ENCODE measurements at regions not wholly inside any gene's neighbourhood (a gene's known extent, or its start where the extent isn't known, plus 50 kb on each side); places are given as distances from the start of the nearest gene placed in this dataset.

DNA sequence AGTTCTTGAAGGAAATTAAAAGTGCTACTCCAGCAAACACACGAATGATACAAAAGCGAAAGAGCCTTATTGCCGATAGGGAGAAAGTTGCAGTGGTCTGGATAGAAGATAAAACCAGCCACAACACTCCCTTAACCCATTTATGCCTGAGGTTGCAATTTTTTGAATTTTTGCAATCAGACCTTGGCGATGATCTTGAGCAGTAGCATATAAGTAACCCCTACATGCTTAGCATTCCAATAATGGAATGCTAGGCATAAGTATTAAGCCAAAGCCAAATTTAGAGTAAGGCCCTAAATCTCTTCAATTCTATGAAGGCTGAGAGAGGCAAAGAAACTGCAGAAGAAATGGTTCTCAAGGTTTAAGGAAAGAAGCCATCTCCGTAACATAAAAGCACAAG lies 153.5 kb downstream of the SLC28A3 start:
- DNase-seq = no peak

DNA sequence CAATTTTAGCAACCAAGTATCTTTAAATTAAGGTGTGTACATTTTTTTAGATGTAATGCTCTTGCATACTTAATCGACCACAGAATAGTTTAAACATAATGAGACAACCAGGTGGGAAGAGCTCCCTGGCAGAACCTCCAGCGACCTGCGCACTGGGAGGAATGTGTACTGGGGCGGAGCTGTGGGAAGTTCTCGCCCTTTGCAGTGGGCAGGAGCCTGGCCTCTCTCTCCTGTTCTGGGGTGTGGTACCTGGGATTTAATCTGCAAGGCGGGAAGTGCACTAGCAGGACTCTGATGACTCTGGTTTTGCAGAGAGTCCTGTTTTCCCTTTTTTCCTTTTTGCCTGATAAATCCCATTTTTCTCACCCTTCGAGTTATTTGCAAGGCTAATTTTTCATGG lies 150.7 kb downstream of the SLC28A3 start:
- DNase-seq = no peak

DNA sequence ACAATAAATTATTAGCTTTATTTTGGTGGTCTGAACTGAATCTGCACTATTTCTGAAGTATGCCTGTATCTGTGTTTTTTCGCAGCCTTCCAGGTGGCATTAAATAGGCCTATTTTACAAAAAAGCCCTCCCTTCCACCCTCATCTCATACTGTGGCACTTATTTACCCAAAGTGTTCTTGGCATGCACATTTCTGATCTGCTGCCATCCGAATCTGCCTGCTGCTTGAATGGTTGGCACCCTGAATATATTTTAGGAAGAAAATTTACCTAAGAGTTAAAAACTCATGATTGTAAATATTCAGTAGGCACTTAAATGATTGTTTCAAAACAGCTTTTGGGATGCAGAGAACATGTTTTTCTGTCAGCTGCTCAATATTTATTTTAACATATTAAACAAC lies 150.1 kb downstream of the SLC28A3 start:
- no peak for DNase-seq

DNA sequence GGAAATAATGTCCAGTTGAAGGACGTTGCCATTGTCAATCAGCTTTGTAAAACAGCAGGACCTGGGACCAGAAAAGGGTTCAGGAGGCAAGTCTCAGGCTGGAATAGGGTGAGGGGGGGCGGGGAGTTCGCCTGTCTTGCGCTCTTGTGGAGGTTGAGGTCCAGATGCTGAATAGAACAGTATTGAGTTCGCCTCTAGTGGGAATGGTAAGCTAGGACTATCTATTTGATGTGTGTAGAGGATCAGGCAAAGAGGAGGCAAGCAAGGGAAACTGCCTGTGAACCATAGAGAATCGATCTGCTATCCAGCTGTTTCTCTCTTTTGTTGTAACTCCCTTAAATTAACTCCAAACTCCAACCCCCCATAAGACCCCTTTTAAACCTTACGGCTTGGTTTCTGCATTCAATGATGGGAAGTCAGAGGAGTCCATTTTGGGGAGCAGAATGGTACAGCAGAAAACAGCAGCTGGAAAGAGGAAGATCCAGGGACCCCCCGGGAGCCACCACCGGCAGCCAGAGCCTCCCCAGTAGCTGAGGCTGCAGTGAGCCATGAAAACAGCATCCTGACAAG lies 133.7 kb downstream of the SLC28A3 start:
- DNase-seq = no peak

- DNase-seq = no peak
Observed at GRCh38 chr9:84207491-84207951, 133.0 kb downstream of the SLC28A3 start.

- no peak for DNase-seq
Observed at GRCh38 chr9:84212246-84212645, 128.3 kb downstream of the SLC28A3 start.

DNA sequence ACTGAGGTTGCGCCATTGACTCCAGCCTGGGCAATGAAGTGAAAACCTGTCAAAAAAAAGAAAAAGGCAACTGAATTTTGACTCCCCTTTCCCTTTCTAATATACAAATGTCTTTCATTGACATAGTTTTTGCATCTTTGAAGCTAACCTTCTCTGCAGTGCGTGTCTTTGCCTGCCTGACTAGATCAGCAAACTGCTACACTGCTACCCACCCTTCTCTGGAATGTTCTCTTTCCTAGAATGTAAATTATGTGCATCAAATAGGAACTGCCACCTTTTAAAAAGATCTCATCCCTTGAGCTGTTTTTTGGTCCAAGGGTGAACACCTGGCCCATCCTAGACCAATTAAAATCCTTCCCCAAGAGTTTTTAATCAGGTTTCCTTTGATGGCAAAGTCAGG lies 127.6 kb downstream of the SLC28A3 start:
- DNase-seq = no peak

DNA sequence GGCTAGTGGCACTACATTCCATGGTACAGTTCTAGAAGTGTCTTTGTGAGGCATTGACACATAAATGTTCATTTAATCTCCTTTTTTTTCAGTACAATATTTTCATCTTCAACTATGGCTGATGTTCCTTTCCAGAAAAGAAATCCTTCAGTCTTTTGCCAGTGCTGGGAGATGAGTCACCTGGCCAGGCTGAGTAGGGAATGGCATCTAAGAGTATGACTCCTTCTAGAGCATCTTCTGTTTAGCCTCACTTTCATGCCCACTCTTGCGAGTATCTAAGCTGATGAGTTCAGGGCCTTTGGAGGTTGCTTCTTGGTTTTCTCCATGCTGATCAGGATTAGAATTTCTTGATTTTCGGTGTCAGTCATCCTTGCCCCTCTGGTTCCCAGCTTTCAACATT lies 124.4 kb downstream of the SLC28A3 start:
- no peak for DNase-seq

GRCh38 chr9:84218322-84218721 lies 122.2 kb downstream of the SLC28A3 start:
- DNase-seq = no peak

- DNase-seq = no peak
Observed at GRCh38 chr9:84224246-84224645, 116.3 kb downstream of the SLC28A3 start.
